WERI-Rb-1 (cell line): ENCODE measurements at regions not wholly inside any gene's neighbourhood (a gene's known extent, or its start where the extent isn't known, plus 50 kb on each side); places are given as distances from the start of the nearest gene placed in this dataset.

Experiments
- DNase-seq: peaks from one replicate; pipeline ENCODE4 v3.0.0-alpha.2; 2020
- H3K27ac ChIP-seq: fragments of 250-450 bp; sonication (Bioruptor Pico); 2 replicates; pipeline ENCODE4 v1.5.1; 2020; ENCODE audit warnings: mild to moderate bottlenecking, moderate library complexity
- H3K27me3 ChIP-seq: fragments of 250-450 bp; sonication (Bioruptor Pico); 2 replicates; pipeline ENCODE4 v1.5.1; 2021; ENCODE audit warnings: mild to moderate bottlenecking, low read depth, moderate library complexity; ENCODE audit not compliant: insufficient read depth, severe bottlenecking
- H3K36me3 ChIP-seq: fragments of 250-450 bp; sonication (Bioruptor Pico); 2 replicates; pipeline ENCODE4 v1.5.1; 2020; ENCODE audit warnings: mild to moderate bottlenecking, moderate library complexity
- H3K4me3 ChIP-seq: 2 replicates; pipeline ENCODE4 v1.5.1; 2011; ENCODE audit warnings: low read depth, mild to moderate bottlenecking, control low read depth, low read length
- H3K9me3 ChIP-seq: fragments of 250-450 bp; sonication (Bioruptor Pico); 2 replicates; pipeline ENCODE4 v1.5.1; 2021; ENCODE audit warnings: mild to moderate bottlenecking, moderate library complexity; ENCODE audit not compliant: severe bottlenecking
- TF ChIP-seq, protein P1 (sequence below): IDR thresholded peaks from 2 replicates; pipeline ENCODE4 v1.5.1; 2011; ENCODE audit warnings: low read depth, mild to moderate bottlenecking, control low read depth, inconsistent platforms, low read length

DNA sequence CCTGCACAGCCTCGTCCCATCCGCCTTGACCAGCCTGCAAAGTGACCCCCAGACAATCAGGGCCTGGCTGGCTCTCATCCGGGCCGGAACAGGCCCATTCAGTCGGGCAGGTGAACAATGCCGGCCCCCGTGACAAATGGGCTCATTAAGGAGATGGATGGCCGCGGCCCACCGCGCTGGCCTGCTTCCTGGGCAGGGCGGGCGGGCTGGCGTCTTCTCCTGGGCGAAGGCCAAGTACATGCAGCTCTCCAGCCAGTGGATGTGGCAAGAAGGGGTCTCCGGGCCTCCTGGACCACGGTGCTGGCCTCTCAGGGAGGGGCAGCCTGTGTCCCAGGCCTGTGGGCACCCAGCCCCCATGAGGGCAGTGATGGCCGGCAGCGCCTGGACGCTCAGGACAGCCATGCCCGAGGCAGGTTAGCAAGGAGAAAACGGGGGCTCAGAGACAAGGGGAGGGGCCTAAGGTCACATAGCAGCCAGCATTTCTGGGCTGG is 1022.8 kb downstream of the BRD1 start:
- Histone ChIP-seq H3K4me3 (no peak overlapping the region), H3K27me3 (no peaks in the 10 kb centered on the region), H3K27ac (no peak overlapping the region), H3K9me3 (no peaks in the 10 kb centered on the region), H3K36me3 (no peaks in the 10 kb centered on the region)
- TF ChIP-seq, protein P1, sequence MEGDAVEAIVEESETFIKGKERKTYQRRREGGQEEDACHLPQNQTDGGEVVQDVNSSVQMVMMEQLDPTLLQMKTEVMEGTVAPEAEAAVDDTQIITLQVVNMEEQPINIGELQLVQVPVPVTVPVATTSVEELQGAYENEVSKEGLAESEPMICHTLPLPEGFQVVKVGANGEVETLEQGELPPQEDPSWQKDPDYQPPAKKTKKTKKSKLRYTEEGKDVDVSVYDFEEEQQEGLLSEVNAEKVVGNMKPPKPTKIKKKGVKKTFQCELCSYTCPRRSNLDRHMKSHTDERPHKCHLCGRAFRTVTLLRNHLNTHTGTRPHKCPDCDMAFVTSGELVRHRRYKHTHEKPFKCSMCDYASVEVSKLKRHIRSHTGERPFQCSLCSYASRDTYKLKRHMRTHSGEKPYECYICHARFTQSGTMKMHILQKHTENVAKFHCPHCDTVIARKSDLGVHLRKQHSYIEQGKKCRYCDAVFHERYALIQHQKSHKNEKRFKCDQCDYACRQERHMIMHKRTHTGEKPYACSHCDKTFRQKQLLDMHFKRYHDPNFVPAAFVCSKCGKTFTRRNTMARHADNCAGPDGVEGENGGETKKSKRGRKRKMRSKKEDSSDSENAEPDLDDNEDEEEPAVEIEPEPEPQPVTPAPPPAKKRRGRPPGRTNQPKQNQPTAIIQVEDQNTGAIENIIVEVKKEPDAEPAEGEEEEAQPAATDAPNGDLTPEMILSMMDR: no peak
- DNase-seq: no peak

DNA sequence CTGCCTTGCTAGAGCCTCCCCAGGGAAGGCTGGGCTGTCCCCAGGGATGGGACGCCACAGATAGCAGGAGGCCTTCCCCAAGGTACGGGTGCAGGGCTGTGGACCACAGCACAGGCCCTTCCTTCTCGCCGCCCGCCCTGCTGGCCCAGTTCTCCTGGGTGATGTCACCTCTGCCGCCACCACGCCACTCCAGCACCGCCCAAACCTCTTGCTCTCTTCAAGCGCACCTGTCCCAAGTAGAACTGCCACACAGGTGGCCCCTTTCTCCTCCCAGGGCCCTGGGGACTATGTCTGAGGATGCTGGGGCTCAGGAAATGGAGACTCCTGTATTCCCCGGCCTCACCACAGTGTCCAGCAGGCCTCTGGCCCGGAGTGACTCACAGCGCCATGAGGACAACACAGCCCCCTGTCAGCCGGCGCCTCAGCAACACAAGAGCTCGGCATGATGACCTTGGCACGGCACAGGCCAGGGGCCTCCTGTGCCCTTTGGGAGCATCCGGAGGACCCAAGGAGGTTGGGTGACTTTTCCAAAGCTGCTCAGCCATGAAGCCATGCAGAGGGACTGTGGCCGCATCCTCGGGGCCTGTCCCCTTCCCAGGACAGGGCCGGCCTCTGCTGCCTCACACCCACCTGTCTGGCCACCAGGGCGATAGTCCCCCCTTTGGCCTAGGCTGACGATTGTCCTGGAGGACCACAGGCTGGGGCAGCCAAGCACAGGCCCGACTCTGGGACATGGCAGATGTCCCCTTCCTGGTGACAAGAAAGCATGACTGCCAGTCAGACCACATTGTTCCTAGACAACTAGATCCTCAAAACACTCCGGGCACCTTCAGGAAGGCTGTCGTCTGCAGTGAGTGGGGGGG is 1023.5 kb downstream of the BRD1 start:
- TF ChIP-seq, protein P1: 0 out of 2 replicates have a peak, but pooled peaks have one; percentile 20
- no peaks in the 10 kb centered on the region for H3K36me3 ChIP-seq
- no peak for DNase-seq
- H3K4me3 ChIP-seq: no peak overlapping the region
- no peaks in the 10 kb centered on the region for H3K27me3 ChIP-seq
- no peak overlapping the region for H3K27ac ChIP-seq
- no peaks in the 10 kb centered on the region for H3K9me3 ChIP-seq

DNA sequence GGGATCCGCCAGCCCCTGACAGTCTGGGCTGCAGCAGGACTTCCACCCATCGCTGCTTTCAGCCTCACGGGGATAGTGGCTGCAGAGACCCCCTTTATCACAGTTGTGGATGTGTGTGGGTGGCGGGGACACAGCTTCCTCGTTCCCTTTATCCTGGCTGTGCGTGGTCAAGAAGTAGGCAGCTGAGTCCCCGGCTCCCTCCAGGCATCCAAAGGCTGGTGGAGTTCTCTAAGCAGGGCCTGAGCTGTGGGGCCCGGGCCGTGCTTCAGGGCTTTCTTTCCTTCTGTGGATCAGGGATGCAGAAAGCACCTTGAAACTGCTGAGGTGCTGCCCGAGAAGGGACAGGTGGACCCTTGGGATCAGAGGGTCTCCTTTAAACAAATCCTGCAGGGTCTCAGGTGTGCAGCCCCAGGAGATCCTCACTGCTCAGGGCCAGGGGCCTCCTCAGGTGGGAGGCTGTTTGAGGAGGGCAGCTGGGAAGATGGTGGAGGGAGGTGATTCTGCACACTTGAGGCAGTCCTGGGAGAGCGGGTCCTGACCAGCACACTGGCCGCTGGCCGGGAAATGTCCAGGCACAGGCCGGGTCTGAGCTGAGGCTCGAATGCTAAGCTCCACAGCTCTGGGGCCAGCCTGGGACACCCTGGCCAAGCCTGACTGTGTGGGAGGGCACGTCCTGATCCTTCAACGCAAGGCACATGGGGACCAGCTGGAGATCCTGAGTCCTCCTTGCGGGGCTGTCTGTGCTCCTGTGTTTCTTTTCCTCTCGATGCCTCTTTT is 1024.3 kb downstream of the BRD1 start:
- TF ChIP-seq, protein P1: no peak
- H3K4me3 ChIP-seq: no peak overlapping the region
- H3K27ac ChIP-seq: no peak overlapping the region
- H3K27me3 ChIP-seq: no peaks in the 10 kb centered on the region
- no peaks in the 10 kb centered on the region for H3K9me3 ChIP-seq
- no peaks in the 10 kb centered on the region for H3K36me3 ChIP-seq
- DNase-seq: no peak

DNA sequence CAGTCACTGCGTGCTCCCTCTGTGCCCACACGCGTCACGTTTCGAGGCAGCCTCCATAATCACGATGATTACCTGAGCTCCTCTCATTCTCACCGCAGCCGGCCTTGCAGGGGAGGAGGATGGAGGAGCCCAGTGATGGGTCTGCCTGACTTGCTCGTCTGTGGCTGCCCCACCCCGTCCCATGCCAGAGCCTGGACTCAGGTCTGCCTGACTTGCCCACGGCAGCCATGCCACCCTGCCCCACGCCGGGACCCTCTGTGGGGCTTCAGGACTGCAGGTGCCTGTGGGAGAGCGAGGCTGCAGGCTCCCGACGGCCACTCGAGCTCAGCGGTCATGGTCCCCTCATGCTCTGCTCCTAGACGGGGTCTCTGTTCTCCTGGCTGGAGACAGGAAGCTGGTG is 1025.1 kb downstream of the BRD1 start:
- no peak overlapping the region for H3K4me3 ChIP-seq
- no peaks in the 10 kb centered on the region for H3K9me3 ChIP-seq

DNA sequence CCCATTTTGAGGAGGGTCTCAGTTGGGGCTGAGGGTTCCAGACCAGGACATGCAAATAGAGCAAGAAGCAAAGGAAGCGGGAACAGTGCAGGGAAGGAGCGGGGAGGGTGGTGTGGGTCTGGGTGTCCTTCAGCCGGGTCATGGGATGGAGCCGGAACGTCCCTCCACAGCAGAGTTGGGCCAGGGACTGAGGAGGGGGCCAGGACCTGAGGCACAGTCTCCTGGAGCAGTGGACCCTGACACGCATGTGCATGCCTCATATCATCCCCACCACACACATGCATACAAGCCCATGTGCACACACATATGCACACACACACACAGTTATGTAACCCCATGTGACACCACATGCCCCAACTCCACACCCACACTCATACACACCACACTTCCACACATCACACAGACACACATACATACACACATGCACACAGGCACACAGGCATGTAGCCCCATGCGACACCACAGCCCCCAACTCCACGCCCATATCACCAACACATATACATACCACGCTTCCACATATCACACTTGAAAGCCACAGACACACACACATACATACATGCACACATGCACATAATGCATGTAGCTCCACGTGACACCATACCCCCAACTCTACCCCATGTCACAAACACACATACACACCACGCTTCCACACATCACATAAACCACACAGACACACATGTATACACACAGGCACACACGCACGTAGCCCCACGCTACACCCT is 1026.6 kb downstream of the BRD1 start:
- no peak for DNase-seq
- no peak overlapping the region for H3K27ac ChIP-seq
- H3K36me3 ChIP-seq: no peaks in the 10 kb centered on the region
- H3K9me3 ChIP-seq: no peaks in the 10 kb centered on the region
- TF ChIP-seq, protein P1: no peak
- no peaks in the 10 kb centered on the region for H3K27me3 ChIP-seq
- H3K4me3 ChIP-seq: no peak overlapping the region

More for the DNA sequence above, 1025.1 kb downstream of the BRD1 start:
- DNase-seq: no peak
- TF ChIP-seq, protein P1: no peak
- Histone ChIP-seq H3K27me3 (no peaks in the 10 kb centered on the region), H3K36me3 (no peaks in the 10 kb centered on the region), H3K27ac (no peak overlapping the region)
